C4-2B (cell line): ENCODE measurements at regions not wholly inside any gene's neighbourhood (a gene's known extent, or its start where the extent isn't known, plus 50 kb on each side); places are given as distances from the start of the nearest gene placed in this dataset.

Source experiments
- ZFX ChIP-seq: fragments of 450-650 bp; IDR thresholded peaks from 2 replicates; pipeline ENCODE4 v1.6.1; 2017
- TF ChIP-seq, protein P1 (sequence below): fragments of 450-650 bp; conservative IDR thresholded peaks from 2 replicates; pipeline ENCODE4 v1.5.1; 2017; ENCODE audit warnings: mild to moderate bottlenecking

DNA sequence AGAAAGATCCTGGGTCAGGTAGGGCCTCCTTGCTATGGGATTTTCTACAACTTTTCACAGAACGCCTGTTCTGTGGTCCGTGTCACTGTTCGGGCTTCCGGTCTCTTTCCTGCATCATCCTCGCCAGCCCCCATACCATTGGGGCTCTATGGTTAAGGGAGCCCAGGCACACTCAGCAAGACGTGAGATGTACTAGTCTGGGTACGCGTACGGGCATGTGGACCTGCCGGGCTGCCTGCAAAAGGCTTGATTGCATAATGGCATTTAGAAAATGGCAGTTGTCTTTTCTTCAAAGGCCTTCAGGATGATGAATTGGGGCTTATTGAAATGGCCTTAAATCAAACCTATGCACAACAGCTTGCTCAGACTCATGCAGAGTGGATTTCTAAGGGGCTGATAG, 86.7 kb downstream of the CNGA2 start:
- TF ChIP-seq, protein P1, sequence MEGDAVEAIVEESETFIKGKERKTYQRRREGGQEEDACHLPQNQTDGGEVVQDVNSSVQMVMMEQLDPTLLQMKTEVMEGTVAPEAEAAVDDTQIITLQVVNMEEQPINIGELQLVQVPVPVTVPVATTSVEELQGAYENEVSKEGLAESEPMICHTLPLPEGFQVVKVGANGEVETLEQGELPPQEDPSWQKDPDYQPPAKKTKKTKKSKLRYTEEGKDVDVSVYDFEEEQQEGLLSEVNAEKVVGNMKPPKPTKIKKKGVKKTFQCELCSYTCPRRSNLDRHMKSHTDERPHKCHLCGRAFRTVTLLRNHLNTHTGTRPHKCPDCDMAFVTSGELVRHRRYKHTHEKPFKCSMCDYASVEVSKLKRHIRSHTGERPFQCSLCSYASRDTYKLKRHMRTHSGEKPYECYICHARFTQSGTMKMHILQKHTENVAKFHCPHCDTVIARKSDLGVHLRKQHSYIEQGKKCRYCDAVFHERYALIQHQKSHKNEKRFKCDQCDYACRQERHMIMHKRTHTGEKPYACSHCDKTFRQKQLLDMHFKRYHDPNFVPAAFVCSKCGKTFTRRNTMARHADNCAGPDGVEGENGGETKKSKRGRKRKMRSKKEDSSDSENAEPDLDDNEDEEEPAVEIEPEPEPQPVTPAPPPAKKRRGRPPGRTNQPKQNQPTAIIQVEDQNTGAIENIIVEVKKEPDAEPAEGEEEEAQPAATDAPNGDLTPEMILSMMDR, result no peak
- TF ChIP-seq ZFX, result no peak
